ENCODE measurements at regions not wholly inside any gene's neighbourhood (a gene's known extent, or its start where the extent isn't known, plus 50 kb on each side); places are given as distances from the start of the nearest gene placed in this dataset.

DNA sequence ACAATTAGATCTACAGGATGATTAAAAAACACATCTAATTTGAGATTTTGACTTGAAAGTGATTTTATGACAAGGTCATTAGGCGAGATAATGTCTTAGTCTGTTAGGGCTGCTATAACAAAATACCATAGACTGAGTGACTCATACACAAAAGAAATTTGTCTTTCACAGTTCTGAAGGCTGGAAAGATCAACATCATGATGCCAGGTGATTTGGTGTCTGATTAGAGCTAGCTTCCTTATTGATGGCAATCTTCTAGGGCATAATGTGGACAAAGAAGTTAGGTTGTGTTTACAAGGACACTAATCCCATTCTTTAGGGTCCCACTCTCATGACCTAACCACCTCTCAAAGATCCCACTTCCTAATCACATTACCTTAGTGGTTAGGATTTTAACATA lies 256.7 kb downstream of the TUSC1 start:
- TF ChIP-seq, protein P1, sequence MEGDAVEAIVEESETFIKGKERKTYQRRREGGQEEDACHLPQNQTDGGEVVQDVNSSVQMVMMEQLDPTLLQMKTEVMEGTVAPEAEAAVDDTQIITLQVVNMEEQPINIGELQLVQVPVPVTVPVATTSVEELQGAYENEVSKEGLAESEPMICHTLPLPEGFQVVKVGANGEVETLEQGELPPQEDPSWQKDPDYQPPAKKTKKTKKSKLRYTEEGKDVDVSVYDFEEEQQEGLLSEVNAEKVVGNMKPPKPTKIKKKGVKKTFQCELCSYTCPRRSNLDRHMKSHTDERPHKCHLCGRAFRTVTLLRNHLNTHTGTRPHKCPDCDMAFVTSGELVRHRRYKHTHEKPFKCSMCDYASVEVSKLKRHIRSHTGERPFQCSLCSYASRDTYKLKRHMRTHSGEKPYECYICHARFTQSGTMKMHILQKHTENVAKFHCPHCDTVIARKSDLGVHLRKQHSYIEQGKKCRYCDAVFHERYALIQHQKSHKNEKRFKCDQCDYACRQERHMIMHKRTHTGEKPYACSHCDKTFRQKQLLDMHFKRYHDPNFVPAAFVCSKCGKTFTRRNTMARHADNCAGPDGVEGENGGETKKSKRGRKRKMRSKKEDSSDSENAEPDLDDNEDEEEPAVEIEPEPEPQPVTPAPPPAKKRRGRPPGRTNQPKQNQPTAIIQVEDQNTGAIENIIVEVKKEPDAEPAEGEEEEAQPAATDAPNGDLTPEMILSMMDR (IDR thresholded peaks at IDR 0.05; ENCODE audit: low read depth, low read length) = no peak
- TF ChIP-seq EZH2phosphoT487 (IDR thresholded peaks at IDR 0.05; ENCODE audit: low read depth) = no peak

Data from OCI-LY3 (cell line).